ENCODE measurements at regions not wholly inside any gene's neighbourhood (a gene's known extent, or its start where the extent isn't known, plus 50 kb on each side); places are given as distances from the start of the nearest gene placed in this dataset.

- in situ Hi-C loops (cut with MboI; ENCODE audit: low sequenced_read_pairs), result no loop called here
- no peaks in the 10 kb centered on the region; the same call in 1 of the 2 replicates for H3K27me3 ChIP-seq (ENCODE audit: low read depth)
- H3K36me3 ChIP-seq (replicated peaks), result no peaks in the 10 kb centered on the region
- H3K4me1 ChIP-seq, result no peaks in the 10 kb centered on the region
- no peak overlapping the region for H3K4me3 ChIP-seq
- H3K9me3 ChIP-seq, result no peaks in the 10 kb centered on the region
- DNase-seq (ENCODE audit: low spot score in 2 of 2), result no peak
Observed at GRCh38 chr11:121722431-121723245, 269.9 kb upstream of the SORL1-AS1 start.

GRCh38 chr11:121721961-121722360 lies 269.2 kb upstream of the SORL1-AS1 start:
- H3K27me3 ChIP-seq (ENCODE audit: low read depth), result no peaks in the 10 kb centered on the region; the same call in 1 of the 2 replicates
- no peak for DNase-seq (ENCODE audit: low spot score in 2 of 2)
- H3K4me3 ChIP-seq, result no peak overlapping the region
- H3K4me1 ChIP-seq, result no peaks in the 10 kb centered on the region
- no peaks in the 10 kb centered on the region for H3K36me3 ChIP-seq (replicated peaks)
- no peaks in the 10 kb centered on the region for H3K9me3 ChIP-seq
- in situ Hi-C loops (cut with MboI; ENCODE audit: low sequenced_read_pairs), result no loop called here

- no peaks in the 10 kb centered on the region for H3K4me1 ChIP-seq
- no peak for DNase-seq (ENCODE audit: low spot score in 2 of 2)
- no peaks in the 10 kb centered on the region for H3K36me3 ChIP-seq (replicated peaks)
- in situ Hi-C loops (cut with MboI; ENCODE audit: low sequenced_read_pairs), result no loop called here
- no peak overlapping the region for H3K4me3 ChIP-seq
- H3K27me3 ChIP-seq (ENCODE audit: low read depth), result no peaks in the 10 kb centered on the region
- no peaks in the 10 kb centered on the region for H3K9me3 ChIP-seq
Observed at GRCh38 chr11:121721448-121721847, 268.7 kb upstream of the SORL1-AS1 start.

- Histone ChIP-seq H3K9me3 (no peaks in the 10 kb centered on the region), H3K36me3 (replicated peaks) (no peaks in the 10 kb centered on the region), H3K4me3 (no peak overlapping the region), H3K27me3 (ENCODE audit: low read depth) (no peaks in the 10 kb centered on the region), H3K4me1 (no peaks in the 10 kb centered on the region)
- no peak for DNase-seq (ENCODE audit: low spot score in 2 of 2)
- in situ Hi-C loops (cut with MboI; ENCODE audit: low sequenced_read_pairs), result no loop called here
Observed at GRCh38 chr11:121717296-121717695, 264.5 kb upstream of the SORL1-AS1 start.

GRCh38 chr11:121716060-121716459 lies 263.3 kb upstream of the SORL1-AS1 start:
- in situ Hi-C loops (cut with MboI; ENCODE audit: low sequenced_read_pairs), result no loop called here
- H3K36me3 ChIP-seq (replicated peaks), result no peaks in the 10 kb centered on the region
- H3K4me1 ChIP-seq, result no peaks in the 10 kb centered on the region
- H3K4me3 ChIP-seq, result no peak overlapping the region
- no peak for DNase-seq (ENCODE audit: low spot score in 2 of 2)
- no peaks in the 10 kb centered on the region for H3K9me3 ChIP-seq
- no peaks in the 10 kb centered on the region for H3K27me3 ChIP-seq (ENCODE audit: low read depth)

GRCh38 chr11:121715405-121715804 lies 262.6 kb upstream of the SORL1-AS1 start:
- DNase-seq (ENCODE audit: low spot score in 2 of 2), result no peak
- H3K27me3 ChIP-seq (ENCODE audit: low read depth), result no peaks in the 10 kb centered on the region
- no peak overlapping the region for H3K4me3 ChIP-seq
- H3K36me3 ChIP-seq (replicated peaks), result no peaks in the 10 kb centered on the region
- H3K9me3 ChIP-seq, result no peaks in the 10 kb centered on the region
- in situ Hi-C loops (cut with MboI; ENCODE audit: low sequenced_read_pairs), result no loop called here
- no peaks in the 10 kb centered on the region for H3K4me1 ChIP-seq

- Histone ChIP-seq H3K36me3 (replicated peaks) (no peaks in the 10 kb centered on the region), H3K4me1 (no peaks in the 10 kb centered on the region), H3K27me3 (ENCODE audit: low read depth) (no peaks in the 10 kb centered on the region), H3K4me3 (no peak overlapping the region), H3K9me3 (no peaks in the 10 kb centered on the region)
- in situ Hi-C loops (cut with MboI; ENCODE audit: low sequenced_read_pairs), result no loop called here
- DNase-seq (ENCODE audit: low spot score in 2 of 2), result no peak
Observed at GRCh38 chr11:121714351-121714750, 261.6 kb upstream of the SORL1-AS1 start.

GRCh38 chr11:121711939-121712338 lies 259.2 kb upstream of the SORL1-AS1 start:
- H3K9me3 ChIP-seq, result no peaks in the 10 kb centered on the region
- no peaks in the 10 kb centered on the region for H3K27me3 ChIP-seq (ENCODE audit: low read depth)
- peaks cover 17% of the 10 kb centered on the region for H3K4me1 ChIP-seq
- no peaks in the 10 kb centered on the region for H3K36me3 ChIP-seq (replicated peaks)
- H3K4me3 ChIP-seq, result no peak overlapping the region
- in situ Hi-C loops (cut with MboI; ENCODE audit: low sequenced_read_pairs), result no loop called here
- no peak for DNase-seq (ENCODE audit: low spot score in 2 of 2)

- Histone ChIP-seq H3K27me3 (ENCODE audit: low read depth) (no peaks in the 10 kb centered on the region), H3K4me1 (peaks cover 23% of the 10 kb centered on the region), H3K9me3 (no peaks in the 10 kb centered on the region), H3K4me3 (no peak overlapping the region), H3K36me3 (replicated peaks) (no peaks in the 10 kb centered on the region)
- no peak for DNase-seq (ENCODE audit: low spot score in 2 of 2)
- in situ Hi-C loops (cut with MboI; ENCODE audit: low sequenced_read_pairs), result no loop called here
Observed at GRCh38 chr11:121711236-121711635, 258.5 kb upstream of the SORL1-AS1 start.

GRCh38 chr11:121706884-121707420 lies 254.2 kb upstream of the SORL1-AS1 start:
- Histone ChIP-seq H3K36me3 (replicated peaks) (no peaks in the 10 kb centered on the region), H3K4me3 (no peak overlapping the region), H3K9me3 (no peaks in the 10 kb centered on the region), H3K4me1 (peaks cover 23% of the 10 kb centered on the region), H3K27me3 (ENCODE audit: low read depth) (no peaks in the 10 kb centered on the region)
- DNase-seq (ENCODE audit: low spot score in 2 of 2), result peak; percentile 20 to 76
- in situ Hi-C loops (cut with MboI; ENCODE audit: low sequenced_read_pairs), result no loop called here

- DNase-seq (ENCODE audit: low spot score in 2 of 2), result no peak
- peaks cover 3% of the 10 kb centered on the region; the same call in 1 of the 2 replicates for H3K27me3 ChIP-seq (ENCODE audit: low read depth)
- H3K9me3 ChIP-seq, result no peaks in the 10 kb centered on the region
- in situ Hi-C loops (cut with MboI; ENCODE audit: low sequenced_read_pairs), result no loop called here
- no peak overlapping the region for H3K4me3 ChIP-seq
- peaks cover 15% of the 10 kb centered on the region for H3K4me1 ChIP-seq
- no peaks in the 10 kb centered on the region for H3K36me3 ChIP-seq (replicated peaks)
Observed at GRCh38 chr11:121703201-121703600, 250.4 kb upstream of the SORL1-AS1 start.

- in situ Hi-C loops (cut with MboI; ENCODE audit: low sequenced_read_pairs), result no loop called here
- Histone ChIP-seq H3K36me3 (replicated peaks) (no peaks in the 10 kb centered on the region), H3K4me1 (no peaks in the 10 kb centered on the region; the same call in 1 of the 2 replicates), H3K4me3 (no peak overlapping the region), H3K9me3 (no peaks in the 10 kb centered on the region), H3K27me3 (ENCODE audit: low read depth) (peaks cover 3% of the 10 kb centered on the region; the same call in 1 of the 2 replicates)
- no peak for DNase-seq (ENCODE audit: low spot score in 2 of 2)
Observed at GRCh38 chr11:121700968-121701367, 248.2 kb upstream of the SORL1-AS1 start.

GRCh38 chr11:121699801-121700200 lies 247.0 kb upstream of the SORL1-AS1 start:
- no peaks in the 10 kb centered on the region for H3K9me3 ChIP-seq
- in situ Hi-C loops (cut with MboI; ENCODE audit: low sequenced_read_pairs), result no loop called here
- H3K27me3 ChIP-seq (ENCODE audit: low read depth), result peaks cover 3% of the 10 kb centered on the region; the same call in 1 of the 2 replicates
- H3K4me3 ChIP-seq, result no peak overlapping the region
- H3K4me1 ChIP-seq, result no peaks in the 10 kb centered on the region; the same call in 1 of the 2 replicates
- H3K36me3 ChIP-seq (replicated peaks), result no peaks in the 10 kb centered on the region
- no peak for DNase-seq (ENCODE audit: low spot score in 2 of 2)

GRCh38 chr11:121696931-121697670 lies 244.3 kb upstream of the SORL1-AS1 start:
- no peak for DNase-seq (ENCODE audit: low spot score in 2 of 2)
- no peak overlapping the region for H3K4me3 ChIP-seq
- H3K9me3 ChIP-seq, result no peaks in the 10 kb centered on the region
- no peaks in the 10 kb centered on the region; the same call in 1 of the 2 replicates for H3K4me1 ChIP-seq
- peaks cover 3% of the 10 kb centered on the region; the same call in 1 of the 2 replicates for H3K27me3 ChIP-seq (ENCODE audit: low read depth)
- in situ Hi-C loops (cut with MboI; ENCODE audit: low sequenced_read_pairs), result no loop called here
- H3K36me3 ChIP-seq (replicated peaks), result no peaks in the 10 kb centered on the region
